MM.1S (cell line): ENCODE measurements at regions not wholly inside any gene's neighbourhood (a gene's known extent, or its start where the extent isn't known, plus 50 kb on each side); places are given as distances from the start of the nearest gene placed in this dataset.

ENCODE experiments used
- CTCF ChIP-seq: fragments of 300-600 bp; sonication (generic); IDR thresholded peaks from 2 replicates; pipeline ENCODE4 v1.5.1; 2016; ENCODE audit warnings: antibody characterized with exemption, low read length, mixed read lengths
- EZH2 ChIP-seq: fragments of 300-600 bp; sonication (generic); optimal IDR thresholded peaks from 2 replicates; pipeline ENCODE3; 2017; ENCODE audit warnings: low read depth, mild to moderate bottlenecking, antibody characterized with exemption, low read length, mixed read lengths

GRCh38 chr9:73615557-73615956, 463.9 kb downstream of the ANXA1 start:
- TF ChIP-seq CTCF (no peak), EZH2 (no peak)
